Ishikawa (cell line): ENCODE measurements at regions not wholly inside any gene's neighbourhood (a gene's known extent, or its start where the extent isn't known, plus 50 kb on each side); places are given as distances from the start of the nearest gene placed in this dataset.
A peak's percentile ranks its signal among the peaks of the same experiment; 100 is the strongest.

Experiments
- CEBPB ChIP-seq: IDR thresholded peaks from 2 replicates; pipeline ENCODE4 v1.6.1; 2012
- CREB1 ChIP-seq: IDR thresholded peaks from 2 replicates; pipeline ENCODE4 v1.6.1; 2012; ENCODE audit warnings: low read depth
- EGR1 ChIP-seq: IDR thresholded peaks from 2 replicates; pipeline ENCODE4 v1.6.1; 2012
- EP300 ChIP-seq: IDR thresholded peaks from 2 replicates; pipeline ENCODE4 v1.6.1; 2012; ENCODE audit warnings: borderline replicate concordance
- FOXM1 ChIP-seq: IDR thresholded peaks from 2 replicates; pipeline ENCODE4 v1.6.1; 2012; ENCODE audit warnings: low read depth, borderline replicate concordance
- NFIC ChIP-seq: IDR thresholded peaks from 2 replicates; pipeline ENCODE4 v1.6.1; 2012
- RAD21 ChIP-seq: IDR thresholded peaks from 2 replicates; pipeline ENCODE4 v1.6.1; 2012; ENCODE audit warnings: low read depth
- REST ChIP-seq: IDR thresholded peaks from 2 replicates; pipeline ENCODE4 v1.6.1; 2012; ENCODE audit warnings: low read depth, mild to moderate bottlenecking
- TAF1 ChIP-seq: IDR thresholded peaks from 2 replicates; pipeline ENCODE4 v1.6.1; 2012; ENCODE audit warnings: low read depth, mild to moderate bottlenecking
- TCF12 ChIP-seq: IDR thresholded peaks from 2 replicates; pipeline ENCODE4 v1.6.1; 2012; ENCODE audit warnings: low read depth
- TEAD4 ChIP-seq: IDR thresholded peaks from 2 replicates; pipeline ENCODE4 v1.6.1; 2012
- USF1 ChIP-seq: IDR thresholded peaks from 2 replicates; pipeline ENCODE4 v1.6.1; 2012
- YY1 ChIP-seq: IDR thresholded peaks from 2 replicates; pipeline ENCODE4 v1.6.1; 2012; ENCODE audit warnings: low read depth
- ZBTB7A ChIP-seq: IDR thresholded peaks from 2 replicates; pipeline ENCODE4 v1.6.1; 2012; ENCODE audit warnings: low read depth
- TF ChIP-seq, protein P1 (sequence below): IDR thresholded peaks from 2 replicates; pipeline ENCODE4 v1.6.1; 2012

GRCh38 chr17:72372185-72372584, 251.4 kb downstream of the SOX9 start:
- TF ChIP-seq, protein P1, sequence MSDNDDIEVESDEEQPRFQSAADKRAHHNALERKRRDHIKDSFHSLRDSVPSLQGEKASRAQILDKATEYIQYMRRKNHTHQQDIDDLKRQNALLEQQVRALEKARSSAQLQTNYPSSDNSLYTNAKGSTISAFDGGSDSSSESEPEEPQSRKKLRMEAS, result 0 out of 2 replicates have a peak, but pooled peaks have one; percentile 21
- TF ChIP-seq CREB1 (no peak), ZBTB7A (0 out of 2 replicates have a peak, but pooled peaks have one; percentile 29), TEAD4 (no peak), YY1 (no peak)

DNA sequence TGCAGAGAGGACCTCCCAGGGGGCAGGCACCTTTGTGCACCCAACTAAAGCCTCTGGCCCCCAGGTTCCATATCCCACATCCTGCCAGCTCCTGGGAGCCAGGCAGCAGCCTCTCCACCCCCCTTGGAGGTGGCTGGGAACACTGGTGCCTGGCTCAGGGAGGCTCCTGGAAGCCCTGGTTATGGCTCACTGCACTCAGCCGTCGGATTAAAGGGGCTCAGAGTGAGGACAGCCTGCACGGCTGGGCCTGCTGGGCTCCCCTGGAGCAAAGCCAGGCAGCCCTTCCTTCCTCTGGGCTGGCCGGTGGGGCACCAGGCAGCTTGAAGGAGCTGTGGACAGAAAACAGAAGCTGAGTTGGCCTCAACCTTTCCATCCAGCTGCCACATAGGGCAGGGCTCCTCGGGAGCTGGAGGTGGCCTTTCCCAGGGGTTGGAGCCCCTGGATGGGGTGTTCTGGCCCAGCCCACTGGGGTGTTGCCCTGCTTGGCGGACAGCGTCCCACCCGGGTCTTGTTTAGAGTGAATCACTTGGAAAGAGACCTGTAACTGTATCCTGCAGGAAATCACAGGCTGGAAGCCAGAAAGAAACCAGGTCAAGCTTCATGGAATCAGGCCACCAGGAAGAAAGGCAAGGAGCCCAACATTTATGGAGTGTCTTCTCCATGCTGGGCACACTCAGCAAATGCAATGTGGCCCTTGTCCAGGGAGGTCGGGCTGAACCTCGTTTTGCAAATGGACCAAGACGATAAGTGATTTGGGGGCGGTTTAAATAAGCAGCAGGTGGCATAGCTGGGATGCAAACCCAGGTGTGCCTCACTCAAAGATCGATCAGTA, 253.3 kb downstream of the SOX9 start:
- TF ChIP-seq TCF12 (peak; percentile 92), TAF1 (peak; percentile 38; the same call in 1 of the 2 replicates), EP300 (peak; percentile 88), TEAD4 (peak; percentile 83), EGR1 (0 out of 2 replicates have a peak, but pooled peaks have one; percentile 14), RAD21 (peak; percentile 39; the same call in 1 of the 2 replicates), YY1 (peak; percentile 51), USF1 (no peak), CREB1 (no peak), ZBTB7A (peak; percentile 84), NFIC (peak; percentile 94), CEBPB (no peak), FOXM1 (peak; percentile 78; the same call in 1 of the 2 replicates), REST (no peak)
- TF ChIP-seq, protein P1, result peak; percentile 34

DNA sequence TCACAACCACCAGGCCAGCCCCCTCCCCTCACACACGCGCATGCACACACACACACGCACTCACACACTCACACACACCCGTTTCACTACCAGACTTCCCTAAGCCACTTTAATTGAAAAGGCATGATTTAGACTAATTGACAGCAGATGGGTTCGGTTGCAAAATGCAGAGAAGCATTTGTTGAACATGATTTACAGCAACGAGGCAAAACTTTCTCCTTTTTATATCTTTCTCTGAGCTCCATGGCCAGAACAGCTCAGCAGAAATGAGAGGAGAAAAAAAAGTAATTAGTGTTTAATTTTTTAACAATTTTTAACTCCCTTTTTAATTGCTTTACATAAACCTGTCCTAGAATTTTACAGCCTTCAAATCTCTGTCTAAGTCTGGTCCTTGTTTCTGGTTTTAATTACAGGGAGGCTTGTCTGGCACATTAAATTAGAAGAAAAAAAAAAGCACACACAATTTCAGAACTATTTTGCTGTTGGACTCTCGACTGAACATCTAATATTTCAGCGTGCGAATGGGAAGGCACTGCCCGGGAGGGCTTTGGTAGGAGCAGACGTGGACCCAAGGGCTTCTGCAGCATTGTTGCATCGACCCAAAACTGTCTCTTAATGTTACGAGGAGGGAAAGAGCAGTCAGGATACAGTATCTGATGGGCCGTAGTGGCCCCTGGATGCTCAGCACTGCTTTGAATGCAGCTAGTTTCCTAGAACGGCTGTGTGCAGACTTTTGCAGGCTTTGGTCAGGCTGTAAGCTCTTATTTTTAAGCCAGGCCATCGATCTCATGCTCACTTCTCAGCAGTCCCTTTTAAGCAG, 255.9 kb downstream of the SOX9 start:
- TF ChIP-seq CEBPB (no peak), EGR1 (no peak), USF1 (no peak), CREB1 (no peak), NFIC (no peak), TAF1 (no peak), REST (no peak), YY1 (no peak), EP300 (no peak), TEAD4 (no peak), RAD21 (no peak), ZBTB7A (no peak), TCF12 (no peak), FOXM1 (no peak)
- TF ChIP-seq, protein P1, result no peak

GRCh38 chr17:72378414-72379390, 257.9 kb downstream of the SOX9 start:
- TF ChIP-seq USF1 (no peak), TCF12 (no peak), RAD21 (no peak), TEAD4 (no peak)
